DOHH2 (cell line): ENCODE measurements at regions not wholly inside any gene's neighbourhood (a gene's known extent, or its start where the extent isn't known, plus 50 kb on each side); places are given as distances from the start of the nearest gene placed in this dataset.

ENCODE experiments used
- CTCF ChIP-seq: fragments of 200-600 bp; sonication (generic); IDR thresholded peaks from one replicate; pipeline ENCODE4 v1.5.1; 2014; ENCODE audit warnings: antibody characterized with exemption, mild to moderate bottlenecking, low read depth, low read length; ENCODE audit not compliant: poor library complexity, severe bottlenecking
- EZH2phosphoT487 ChIP-seq: fragments of 200-600 bp; sonication (generic); IDR thresholded peaks from 2 replicates; pipeline ENCODE4 v1.6.1; 2017; ENCODE audit warnings: borderline replicate concordance, mild to moderate bottlenecking, antibody characterized with exemption, low read length, moderate library complexity, mixed read lengths

DNA sequence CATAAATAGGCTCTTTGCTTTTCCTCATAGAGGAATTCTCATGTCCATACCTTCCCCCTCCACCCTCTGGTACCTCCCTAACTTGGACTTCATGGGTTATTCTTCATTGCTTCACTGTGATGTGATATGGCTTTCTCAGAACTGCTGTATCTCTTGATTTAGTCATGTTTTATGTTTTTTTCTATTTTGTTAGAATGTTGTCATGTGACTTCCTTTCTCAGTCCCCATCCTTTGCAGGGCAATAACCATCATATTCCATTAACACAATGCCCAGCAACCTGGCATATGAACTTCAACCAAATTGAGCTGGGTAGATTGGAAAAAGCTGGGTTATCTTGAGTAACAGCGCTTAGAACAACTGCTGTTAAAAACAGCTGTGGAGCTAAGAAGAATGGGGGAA, 190.9 kb upstream of the PRSS16 start:
- no peak for TF ChIP-seq CTCF
- no peak for TF ChIP-seq EZH2phosphoT487
